CD4-positive, alpha-beta T cell treated with Interleukin-6 for 4 hours (primary cell): ENCODE measurements at regions not wholly inside any gene's neighbourhood (a gene's known extent, or its start where the extent isn't known, plus 50 kb on each side); places are given as distances from the start of the nearest gene placed in this dataset.
A peak's percentile ranks its signal among the peaks of the same experiment; 100 is the strongest.

ENCODE experiments used
- DNase-seq: peaks from one replicate; pipeline ENCODE4 v3.0.0-alpha.2; 2020; ENCODE audit warnings: mixed read lengths

- DNase-seq = no peak
Observed at GRCh38 chr3:18666655-18667054, 241.5 kb upstream of the SATB1 start.

- no peak for DNase-seq
Observed at GRCh38 chr3:18660059-18660458, 234.9 kb upstream of the SATB1 start.

GRCh38 chr3:18657858-18658820 lies 233.0 kb upstream of the SATB1 start:
- peak; percentile 34 for DNase-seq

- DNase-seq = no peak
Observed at GRCh38 chr3:18656866-18657265, 231.7 kb upstream of the SATB1 start.

- DNase-seq = no peak
Observed at GRCh38 chr3:18656410-18656809, 231.3 kb upstream of the SATB1 start.

- no peak for DNase-seq
Observed at GRCh38 chr3:18655827-18656226, 230.7 kb upstream of the SATB1 start.

GRCh38 chr3:18652781-18653180 lies 227.6 kb upstream of the SATB1 start:
- DNase-seq = no peak

GRCh38 chr3:18650731-18651130 lies 225.6 kb upstream of the SATB1 start:
- no peak for DNase-seq

GRCh38 chr3:18649666-18650363 lies 224.7 kb upstream of the SATB1 start:
- DNase-seq = peak; percentile 18

GRCh38 chr3:18648868-18649462 lies 223.8 kb upstream of the SATB1 start:
- no peak for DNase-seq

- DNase-seq = no peak
Observed at GRCh38 chr3:18648159-18648558, 223.0 kb upstream of the SATB1 start.

GRCh38 chr3:18645619-18646018 lies 220.5 kb upstream of the SATB1 start:
- no peak for DNase-seq

- DNase-seq = peak; percentile 13
Observed at GRCh38 chr3:18643281-18643680, 218.1 kb upstream of the SATB1 start.

GRCh38 chr3:18641916-18642315 lies 216.8 kb upstream of the SATB1 start:
- DNase-seq = no peak

GRCh38 chr3:18635215-18635614 lies 210.1 kb upstream of the SATB1 start:
- DNase-seq = no peak

- no peak for DNase-seq
Observed at GRCh38 chr3:18634461-18634860, 209.3 kb upstream of the SATB1 start.

GRCh38 chr3:18633002-18633401 lies 207.9 kb upstream of the SATB1 start:
- no peak for DNase-seq

- no peak for DNase-seq
Observed at GRCh38 chr3:18630295-18630694, 205.2 kb upstream of the SATB1 start.

- DNase-seq = no peak
Observed at GRCh38 chr3:18625085-18625484, 199.9 kb upstream of the SATB1 start.

- DNase-seq = no peak
Observed at GRCh38 chr3:18623220-18623619, 198.1 kb upstream of the SATB1 start.

- no peak for DNase-seq
Observed at GRCh38 chr3:18618723-18619122, 193.6 kb upstream of the SATB1 start.

GRCh38 chr3:18611991-18612390 lies 186.9 kb upstream of the SATB1 start:
- DNase-seq = no peak

- DNase-seq = no peak
Observed at GRCh38 chr3:18609187-18609586, 184.0 kb upstream of the SATB1 start.

GRCh38 chr3:18597919-18598318 lies 172.8 kb upstream of the SATB1 start:
- DNase-seq = no peak
